CD4-positive, alpha-beta memory T cell (primary cell): ENCODE measurements at regions not wholly inside any gene's neighbourhood (a gene's known extent, or its start where the extent isn't known, plus 50 kb on each side); places are given as distances from the start of the nearest gene placed in this dataset.

Source experiments
- CTCF ChIA-PET: fragments of 350-600 bp; sonication (Branson Sonifier 250); formaldehyde crosslinking; loops from one replicate; lab custom pipeline; 2021; ENCODE audit warnings: inconsistent platforms; ENCODE audit not compliant: partially characterized antibody; lab: Charles Lee
- POLR2A ChIA-PET: fragments of 350-600 bp; sonication (Branson Sonifier 250); formaldehyde crosslinking; loops from one replicate; lab custom pipeline; 2021; ENCODE audit not compliant: partially characterized antibody; lab: Charles Lee
- DNase-seq, 5 donors: peaks; one replicate each; pipeline versions ENCODE4 v3.0.0 to v3.0.0-alpha.2; 2020 to 2022; ENCODE audit warnings: mixed read lengths in 1 of 5
- H3K27ac ChIP-seq: one replicate; pipeline ENCODE4 v1.7.0; 2013; ENCODE audit warnings: low read depth, low read length
- H3K27me3 ChIP-seq: 2 replicates; pipeline ENCODE4 v1.7.0; 2013; ENCODE audit warnings: mild to moderate bottlenecking, low read length, moderate library complexity; ENCODE audit not compliant: insufficient read depth
- H3K36me3 ChIP-seq: 2 replicates; pipeline ENCODE4 v1.7.0; 2013; ENCODE audit warnings: mild to moderate bottlenecking, low read length, moderate library complexity; ENCODE audit not compliant: insufficient read depth
- H3K4me1 ChIP-seq: 2 replicates; pipeline ENCODE4 v1.7.0; 2013; ENCODE audit warnings: mild to moderate bottlenecking, low read length, moderate library complexity; ENCODE audit not compliant: insufficient read depth
- H3K4me3 ChIP-seq, 2 donors: one replicate each; pipeline ENCODE4 v1.7.0; 2013; ENCODE audit warnings: low read length in 2 of 2, mild to moderate bottlenecking in 1 of 2
- H3K9me3 ChIP-seq, 2 donors: one replicate each; pipeline ENCODE4 v1.7.0; 2013; ENCODE audit warnings: low read length in 2 of 2, control low read depth in 1 of 2; ENCODE audit not compliant: control insufficient read depth in 1 of 2
- H3K27ac Mint-ChIP-seq, 7 donors: one replicate each; pipeline ENCODE4 v1.8.0; 2020 to 2021; ENCODE audit warnings: mixed read lengths in 7 of 7, mild to moderate bottlenecking in 6 of 7, inconsistent platforms in 3 of 7, moderate library complexity in 3 of 7
- H3K27me3 Mint-ChIP-seq, 2 donors: one replicate each; pipeline ENCODE4 v1.8.0; 2020 to 2021; ENCODE audit warnings: mixed read lengths in 2 of 2
- H3K36me3 Mint-ChIP-seq, 2 donors: one replicate each; pipeline ENCODE4 v1.8.0; 2020 to 2021; ENCODE audit warnings: mixed read lengths in 2 of 2, inconsistent platforms in 1 of 2, mild to moderate bottlenecking in 1 of 2
- H3K4me1 Mint-ChIP-seq, 4 donors: one replicate each; pipeline ENCODE4 v1.8.0; 2020 to 2021; ENCODE audit warnings: mixed read lengths in 4 of 4, mild to moderate bottlenecking in 1 of 4
- H3K4me3 Mint-ChIP-seq, 8 donors: one replicate each; pipeline ENCODE4 v1.8.0; 2020 to 2021; ENCODE audit warnings: mixed read lengths in 8 of 8, mild to moderate bottlenecking in 7 of 8, moderate library complexity in 6 of 8, inconsistent platforms in 3 of 8
- H3K9me3 Mint-ChIP-seq, 8 donors: one replicate each; pipeline ENCODE4 v1.8.0; 2020 to 2021; ENCODE audit warnings: mixed read lengths in 8 of 8, mild to moderate bottlenecking in 5 of 8, inconsistent platforms in 3 of 8, moderate library complexity in 1 of 8
- intact Hi-C: fragments of 100-400 bp; cut with micrococcal nuclease; formaldehyde crosslinking; loops from one replicate; pipeline ENCODE4 v1.15.1; 2023

DNA sequence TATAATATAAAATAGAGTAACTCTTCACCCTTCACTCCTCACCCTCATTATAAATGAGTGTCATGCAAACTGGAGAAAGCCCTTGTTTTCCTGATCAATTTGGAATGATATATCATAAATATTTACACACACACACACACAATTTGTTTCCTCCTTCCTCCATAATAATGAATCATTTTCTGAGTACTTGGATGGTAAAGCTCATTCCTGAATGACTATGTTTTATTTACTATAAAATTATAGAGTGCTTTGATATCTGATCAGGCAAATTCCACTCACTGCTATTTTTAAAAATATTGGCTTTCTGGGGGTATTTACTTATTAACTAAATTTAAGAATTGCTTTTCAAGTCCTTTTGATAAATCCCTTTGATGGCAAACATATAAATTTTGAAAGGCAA, 1125.5 kb upstream of the CNTNAP5 start:
- CTCF ChIA-PET = no interaction called here
- H3K9me3 Mint-ChIP-seq = peaks cover 0 to 17% (median 7%) of the 10 kb centered on the region in 8 donors
- no peak overlapping the region for H3K27ac ChIP-seq
- no peak overlapping the region for H3K4me3 ChIP-seq
- H3K4me3 Mint-ChIP-seq = no peak overlapping the region
- POLR2A ChIA-PET = no interaction called here
- no peaks in the 10 kb centered on the region for H3K4me1 ChIP-seq
- intact Hi-C loops = no loop called here
- H3K9me3 ChIP-seq = no peaks in the 10 kb centered on the region
- no peaks in the 10 kb centered on the region for H3K27me3 Mint-ChIP-seq
- H3K27me3 ChIP-seq = no peaks in the 10 kb centered on the region
- no peaks in the 10 kb centered on the region for H3K36me3 ChIP-seq
- no peak for DNase-seq
- H3K27ac Mint-ChIP-seq = no peak overlapping the region
- no peaks in the 10 kb centered on the region for H3K36me3 Mint-ChIP-seq
- no peaks in the 10 kb centered on the region for H3K4me1 Mint-ChIP-seq

- H3K9me3 ChIP-seq = no peaks in the 10 kb centered on the region
- intact Hi-C loops = no loop called here
- no peaks in the 10 kb centered on the region for H3K27me3 Mint-ChIP-seq
- no peaks in the 10 kb centered on the region for H3K36me3 ChIP-seq
- no peaks in the 10 kb centered on the region for H3K27me3 ChIP-seq
- H3K4me1 Mint-ChIP-seq = no peaks in the 10 kb centered on the region
- no peak overlapping the region for H3K27ac Mint-ChIP-seq
- POLR2A ChIA-PET = no interaction called here
- no peak for DNase-seq
- no peak overlapping the region for H3K4me3 ChIP-seq
- no peaks in the 10 kb centered on the region for H3K36me3 Mint-ChIP-seq
- no peak overlapping the region for H3K27ac ChIP-seq
- no peak overlapping the region for H3K4me3 Mint-ChIP-seq
- H3K4me1 ChIP-seq = no peaks in the 10 kb centered on the region
- H3K9me3 Mint-ChIP-seq = peaks cover 0 to 9% (median 6%) of the 10 kb centered on the region in 8 donors
- CTCF ChIA-PET = no interaction called here
These were observed 1119.7 kb upstream of the CNTNAP5 start for GRCh38 chr2:122905431-122905830.

GRCh38 chr2:122908159-122908558, 1116.9 kb upstream of the CNTNAP5 start:
- intact Hi-C loops = no loop called here
- Mint-ChIP-seq H3K4me1 (no peaks in the 10 kb centered on the region), H3K36me3 (no peaks in the 10 kb centered on the region), H3K27me3 (no peaks in the 10 kb centered on the region), H3K9me3 (peaks cover 0 to 12% (median 6%) of the 10 kb centered on the region in 8 donors), H3K27ac (no peak overlapping the region), H3K4me3 (no peak overlapping the region)
- CTCF ChIA-PET = no interaction called here
- Histone ChIP-seq H3K9me3 (no peaks in the 10 kb centered on the region), H3K4me3 (no peak overlapping the region), H3K4me1 (no peaks in the 10 kb centered on the region), H3K36me3 (no peaks in the 10 kb centered on the region), H3K27me3 (no peaks in the 10 kb centered on the region), H3K27ac (no peak overlapping the region)
- DNase-seq = no peak
- POLR2A ChIA-PET = no interaction called here

- DNase-seq = no peak
- Mint-ChIP-seq H3K27ac (no peak overlapping the region), H3K4me1 (no peaks in the 10 kb centered on the region), H3K9me3 (peaks cover 5 to 44% (median 38%) of the 10 kb centered on the region in 8 donors), H3K27me3 (no peaks in the 10 kb centered on the region), H3K4me3 (no peak overlapping the region), H3K36me3 (no peaks in the 10 kb centered on the region)
- Histone ChIP-seq H3K27ac (no peak overlapping the region), H3K4me3 (no peak overlapping the region), H3K27me3 (no peaks in the 10 kb centered on the region), H3K36me3 (no peaks in the 10 kb centered on the region), H3K9me3 (no peaks in the 10 kb centered on the region), H3K4me1 (no peaks in the 10 kb centered on the region)
- intact Hi-C loops = no loop called here
- CTCF ChIA-PET = no interaction called here
- POLR2A ChIA-PET = interaction anchor here (0.7 kb wide), 1 partner anchor 97 kb away, joined by 3 read pairs; no protein-coding TSS in a partner anchor
These were observed 1097.9 kb upstream of the CNTNAP5 start for GRCh38 chr2:122927197-122927596.

- H3K4me3 ChIP-seq = no peak overlapping the region
- Mint-ChIP-seq H3K27me3 (no peaks in the 10 kb centered on the region), H3K4me1 (no peaks in the 10 kb centered on the region), H3K4me3 (no peak overlapping the region), H3K36me3 (no peaks in the 10 kb centered on the region), H3K9me3 (peaks cover 5 to 40% (median 33%) of the 10 kb centered on the region in 8 donors), H3K27ac (no peak overlapping the region)
- no peaks in the 10 kb centered on the region for H3K27me3 ChIP-seq
- H3K36me3 ChIP-seq = no peaks in the 10 kb centered on the region
- H3K27ac ChIP-seq = no peak overlapping the region
- ChIA-PET CTCF (no interaction called here), POLR2A (interaction anchor here (0.7 kb wide), 1 partner anchor 97 kb away, joined by 3 read pairs; no protein-coding TSS in a partner anchor)
- H3K4me1 ChIP-seq = no peaks in the 10 kb centered on the region
- intact Hi-C loops = no loop called here
- no peak for DNase-seq
- no peaks in the 10 kb centered on the region for H3K9me3 ChIP-seq
These were observed 1097.2 kb upstream of the CNTNAP5 start for GRCh38 chr2:122927710-122928557.

DNA sequence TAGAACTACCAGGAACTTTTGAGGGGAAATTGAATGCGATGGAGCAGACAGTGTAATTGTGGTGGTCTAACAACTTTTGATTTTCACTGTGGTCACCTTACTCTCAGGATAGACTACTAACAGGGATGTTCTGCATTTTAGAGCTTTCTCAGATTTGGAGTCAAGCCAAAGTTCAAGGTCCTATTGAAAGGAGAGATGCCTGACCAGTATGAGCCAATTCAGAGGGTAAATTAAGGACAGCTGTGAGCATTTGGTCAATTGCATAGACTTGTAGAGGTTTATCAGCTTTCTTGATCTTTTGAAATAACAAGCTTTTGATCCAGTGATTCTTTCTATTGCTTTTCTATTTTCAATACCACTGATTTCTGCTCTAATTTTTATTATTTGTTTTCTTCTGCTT, 1095.7 kb upstream of the CNTNAP5 start:
- H3K4me3 ChIP-seq = no peak overlapping the region
- no peaks in the 10 kb centered on the region for H3K36me3 ChIP-seq
- H3K27me3 Mint-ChIP-seq = no peaks in the 10 kb centered on the region
- ChIA-PET CTCF (no interaction called here), POLR2A (no interaction called here)
- DNase-seq = no peak
- H3K4me1 Mint-ChIP-seq = no peaks in the 10 kb centered on the region
- H3K9me3 Mint-ChIP-seq = peaks cover 5 to 33% (median 24%) of the 10 kb centered on the region in 8 donors
- H3K27me3 ChIP-seq = no peaks in the 10 kb centered on the region
- intact Hi-C loops = no loop called here
- no peak overlapping the region for H3K4me3 Mint-ChIP-seq
- H3K27ac Mint-ChIP-seq = no peak overlapping the region
- H3K4me1 ChIP-seq = no peaks in the 10 kb centered on the region
- H3K9me3 ChIP-seq = no peaks in the 10 kb centered on the region
- no peaks in the 10 kb centered on the region for H3K36me3 Mint-ChIP-seq
- no peak overlapping the region for H3K27ac ChIP-seq

GRCh38 chr2:122935506-122935905, 1089.6 kb upstream of the CNTNAP5 start:
- H3K9me3 Mint-ChIP-seq = peaks cover 0 to 8% (median 0%) of the 10 kb centered on the region in 8 donors
- ChIA-PET POLR2A (no interaction called here), CTCF (no interaction called here)
- intact Hi-C loops = no loop called here
- H3K4me3 ChIP-seq = no peak overlapping the region
- no peaks in the 10 kb centered on the region for H3K36me3 ChIP-seq
- no peak overlapping the region for H3K27ac Mint-ChIP-seq
- H3K9me3 ChIP-seq = no peaks in the 10 kb centered on the region
- no peak overlapping the region for H3K27ac ChIP-seq
- no peaks in the 10 kb centered on the region for H3K27me3 Mint-ChIP-seq
- H3K4me3 Mint-ChIP-seq = no peak overlapping the region
- no peaks in the 10 kb centered on the region for H3K4me1 ChIP-seq
- no peaks in the 10 kb centered on the region for H3K27me3 ChIP-seq
- H3K36me3 Mint-ChIP-seq = no peaks in the 10 kb centered on the region
- DNase-seq = no peak
- no peaks in the 10 kb centered on the region for H3K4me1 Mint-ChIP-seq
